GM21447 (cell line): ENCODE measurements at regions not wholly inside any gene's neighbourhood (a gene's known extent, or its start where the extent isn't known, plus 50 kb on each side); places are given as distances from the start of the nearest gene placed in this dataset.
A peak's percentile ranks its signal among the peaks of the same experiment; 100 is the strongest.

Source experiments
- ATAC-seq: cut with Tn5 transposase; IDR thresholded peaks from one replicate; pipeline ENCODE4 v1.9.1; 2021; ENCODE audit not compliant: unreplicated experiment

- ATAC-seq: no peak
These were observed 235.8 kb upstream of the MIR17HG start for GRCh38 chr13:91111476-91112200.

GRCh38 chr13:91112201-91112923, 235.1 kb upstream of the MIR17HG start:
- no peak for ATAC-seq

- ATAC-seq: no peak
These were observed 234.6 kb upstream of the MIR17HG start for GRCh38 chr13:91112924-91113277.

- ATAC-seq: no peak
These were observed 231.7 kb upstream of the MIR17HG start for GRCh38 chr13:91115776-91116175.

DNA sequence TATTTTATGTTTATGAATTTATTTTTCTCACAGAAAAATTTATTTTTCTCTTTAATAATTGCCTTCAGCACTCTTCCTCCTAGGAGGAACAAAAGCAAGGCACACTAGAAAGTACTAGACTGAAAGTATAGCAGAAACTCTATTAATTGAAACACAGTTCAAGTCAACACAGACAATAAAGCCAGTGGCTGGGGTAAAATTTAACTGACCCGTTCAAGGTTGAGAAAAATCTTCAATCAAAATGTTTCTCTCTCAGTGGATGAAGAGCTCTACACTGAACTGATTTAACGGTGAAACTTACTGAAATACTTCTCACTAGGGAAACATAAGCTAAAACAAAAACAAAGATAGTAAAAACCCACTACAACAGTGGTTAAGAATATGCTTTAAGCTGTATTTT, 230.1 kb upstream of the MIR17HG start:
- no peak for ATAC-seq

DNA sequence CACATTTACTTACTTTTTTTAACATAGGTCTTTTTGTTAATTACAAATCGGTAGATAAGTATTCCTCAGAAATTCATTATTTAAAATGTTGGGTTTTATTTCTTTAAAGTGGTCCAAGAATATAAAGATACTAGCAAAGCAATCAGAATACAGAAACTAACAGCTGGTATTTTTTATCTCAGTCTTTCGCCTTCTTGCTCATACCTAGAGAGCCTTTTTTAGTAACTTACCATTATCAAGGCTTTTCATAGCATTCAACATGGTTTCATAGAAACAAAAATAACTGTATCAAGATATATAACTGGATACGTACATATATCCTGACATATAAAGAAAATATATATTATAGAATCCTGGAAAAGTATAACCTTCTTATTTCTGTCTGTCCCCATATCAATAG, 227.8 kb upstream of the MIR17HG start:
- no peak for ATAC-seq

DNA sequence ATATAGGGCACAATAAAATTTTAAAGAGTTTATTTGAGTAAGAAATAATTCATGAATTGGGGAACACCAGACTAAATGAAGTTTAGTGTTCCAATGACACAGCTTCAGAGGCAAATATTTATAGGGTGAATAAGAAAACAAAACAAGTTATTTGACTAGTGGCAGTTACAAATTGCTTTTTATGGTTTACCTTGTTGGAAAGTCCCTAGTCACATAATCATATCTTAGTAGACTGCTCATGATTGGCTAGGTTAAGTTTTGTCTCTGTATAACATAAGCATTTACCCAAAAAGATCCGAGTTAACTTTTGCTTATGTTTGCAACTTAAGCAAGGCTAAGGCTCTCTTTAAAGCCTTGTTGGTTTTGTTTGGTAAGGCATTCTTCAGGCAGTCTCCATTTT, 224.7 kb upstream of the MIR17HG start:
- no peak for ATAC-seq

GRCh38 chr13:91123456-91124127, 223.9 kb upstream of the MIR17HG start:
- ATAC-seq: no peak

GRCh38 chr13:91126806-91127205, 220.7 kb upstream of the MIR17HG start:
- ATAC-seq: no peak

DNA sequence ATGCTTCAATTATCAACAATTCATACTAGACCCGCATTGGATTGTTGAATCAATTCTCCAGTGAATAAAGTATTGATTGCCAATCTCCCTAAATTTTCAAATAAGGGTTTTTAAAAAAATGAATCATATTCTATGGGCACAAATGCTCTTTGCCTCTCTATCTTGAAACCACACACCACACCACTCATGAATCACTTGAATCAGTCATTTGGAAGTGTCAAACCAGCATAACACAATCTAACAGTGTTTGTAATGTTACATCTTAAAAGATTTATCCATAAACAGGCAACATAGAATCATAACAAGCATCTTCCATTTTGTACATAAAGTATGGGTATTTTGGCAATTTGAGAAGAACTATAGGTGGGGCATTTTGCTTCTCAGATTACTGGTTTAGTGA, 219.5 kb upstream of the MIR17HG start:
- ATAC-seq: no peak

GRCh38 chr13:91132381-91132780, 215.1 kb upstream of the MIR17HG start:
- ATAC-seq: no peak

DNA sequence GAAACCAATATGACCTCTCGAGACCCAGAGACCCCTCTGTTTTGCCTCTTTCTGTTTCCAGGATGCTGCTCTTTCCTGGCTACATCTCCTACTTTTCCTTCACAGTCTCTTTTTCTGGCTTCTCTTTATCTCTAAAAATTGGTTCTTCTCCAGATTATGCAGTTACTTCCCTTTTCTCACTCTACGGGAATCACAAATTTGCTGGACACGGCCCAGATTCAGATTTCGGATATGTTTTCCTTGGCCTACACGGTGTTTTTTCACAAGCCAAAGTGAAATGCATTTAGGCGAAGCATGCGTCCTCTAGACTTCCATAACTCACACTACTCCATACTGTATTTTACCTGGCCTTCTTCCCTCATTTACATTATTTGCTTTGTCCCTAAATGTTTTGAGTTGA, 214.7 kb upstream of the MIR17HG start:
- ATAC-seq: no peak

DNA sequence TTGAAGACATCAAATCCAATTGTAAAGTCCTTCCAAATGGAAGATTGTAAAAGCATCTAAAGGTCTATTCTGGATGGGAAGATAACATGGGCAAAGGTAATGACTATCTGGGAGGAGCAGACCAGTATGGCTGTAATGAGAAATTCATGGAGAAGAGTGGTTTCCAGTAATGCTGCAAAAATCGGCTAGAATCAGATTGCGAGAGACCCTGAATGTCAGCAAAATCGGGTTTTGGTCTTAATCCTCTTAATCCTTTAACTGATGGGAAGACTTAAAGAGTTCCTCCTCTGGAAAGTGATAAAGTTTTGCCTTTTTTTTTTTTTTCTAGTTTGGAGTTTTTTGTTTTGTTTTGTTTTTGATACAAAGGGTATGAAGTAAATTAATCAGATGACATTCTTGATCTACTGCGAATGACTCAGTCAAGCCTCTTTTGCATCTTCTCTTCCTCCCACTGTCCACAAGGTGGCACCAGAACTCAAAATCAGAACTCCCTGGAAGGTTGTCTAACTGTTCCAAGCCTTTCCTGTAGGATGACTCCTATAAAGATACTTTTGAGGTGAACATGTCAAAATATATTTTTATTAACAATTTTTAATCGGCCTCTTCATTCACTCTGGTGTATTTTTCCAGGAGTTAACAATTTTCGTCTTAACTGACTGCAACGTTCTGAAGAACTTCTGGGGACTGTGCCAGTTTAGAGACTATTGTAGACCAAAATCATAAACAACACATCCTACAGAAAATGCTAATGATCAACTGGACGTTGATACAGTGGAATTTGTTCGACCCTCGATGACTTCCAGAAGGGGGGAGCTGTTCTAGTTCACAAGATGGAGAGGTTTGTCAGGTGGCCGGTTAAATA, 213.3 kb upstream of the MIR17HG start:
- peak; percentile 81 for ATAC-seq

DNA sequence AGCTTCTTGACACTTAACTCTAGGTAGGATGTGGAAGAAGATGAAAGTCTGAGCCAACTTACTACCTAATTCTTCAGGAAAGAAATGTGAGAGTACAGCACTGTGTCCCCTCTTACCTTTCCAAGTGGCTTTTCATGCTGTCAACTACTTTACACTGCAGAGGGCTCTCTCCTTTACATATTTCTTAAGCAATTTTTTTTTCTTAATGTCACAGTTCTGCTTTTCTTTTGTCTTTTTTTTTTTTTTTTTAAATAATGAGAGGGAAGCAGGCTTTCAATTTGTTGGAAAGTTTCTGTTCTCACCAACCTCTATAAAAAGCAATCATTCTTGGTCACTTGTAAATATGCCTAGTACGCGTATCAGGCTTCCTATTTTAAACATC, 212.7 kb upstream of the MIR17HG start:
- no peak for ATAC-seq

GRCh38 chr13:91135376-91135775, 212.1 kb upstream of the MIR17HG start:
- no peak for ATAC-seq

DNA sequence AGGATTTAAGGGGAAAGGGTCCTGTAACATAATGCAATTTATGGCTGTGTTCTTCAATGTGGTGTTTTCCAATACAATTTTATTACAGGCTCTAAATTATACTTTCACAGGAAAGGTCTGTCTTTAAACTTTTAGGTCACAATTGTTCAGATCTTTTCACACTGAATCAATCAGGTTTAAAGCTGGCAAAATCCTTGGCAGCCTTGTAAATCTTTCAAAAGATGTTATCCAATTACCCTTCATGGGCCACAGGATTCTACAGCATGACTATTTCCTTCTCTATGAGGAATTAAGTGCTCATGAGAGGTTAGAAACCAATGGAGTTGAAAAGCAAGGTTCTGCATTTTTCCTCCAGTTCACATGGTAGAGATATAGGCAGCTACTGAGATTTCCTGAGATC, 211.5 kb upstream of the MIR17HG start:
- ATAC-seq: no peak

DNA sequence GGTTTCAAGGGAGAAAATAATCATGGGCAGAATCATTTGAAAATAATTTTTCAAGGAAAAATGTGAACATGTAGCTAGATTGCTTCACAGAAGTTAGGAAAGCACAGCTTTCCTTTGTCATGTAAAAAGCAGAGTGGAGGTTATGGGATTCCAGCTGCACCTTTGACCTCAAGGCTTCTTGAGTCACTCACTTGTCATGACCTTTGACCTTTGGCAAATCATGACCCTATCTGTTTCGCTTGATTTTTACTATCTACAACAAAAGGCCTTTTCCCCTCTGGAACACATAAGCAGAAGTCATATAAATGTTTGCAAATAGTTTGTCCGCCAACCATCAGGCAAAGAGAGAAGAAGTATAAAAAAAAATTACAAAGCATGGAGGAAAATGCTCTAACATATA, 210.7 kb upstream of the MIR17HG start:
- ATAC-seq: no peak

DNA sequence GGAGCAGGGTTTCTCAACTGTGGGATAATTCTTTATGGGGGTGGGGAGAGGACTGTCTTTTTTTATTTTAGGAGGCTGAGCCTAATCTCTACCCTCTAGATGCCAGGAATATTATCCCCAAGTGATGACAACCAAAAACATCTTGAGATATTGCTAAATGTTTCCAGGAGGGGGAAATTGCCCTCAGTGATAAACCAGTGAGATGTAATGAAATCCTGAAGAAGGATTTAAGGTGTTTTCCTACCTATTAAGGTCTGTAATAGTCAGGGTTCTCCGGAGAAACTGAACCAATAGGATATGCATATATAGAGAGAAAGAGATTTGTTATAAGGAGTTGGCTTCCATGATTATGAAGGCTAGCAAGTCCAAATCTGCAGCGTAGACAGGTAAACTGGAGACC, 208.3 kb upstream of the MIR17HG start:
- no peak for ATAC-seq

- ATAC-seq: no peak
These were observed 205.9 kb upstream of the MIR17HG start for GRCh38 chr13:91141543-91142061.

DNA sequence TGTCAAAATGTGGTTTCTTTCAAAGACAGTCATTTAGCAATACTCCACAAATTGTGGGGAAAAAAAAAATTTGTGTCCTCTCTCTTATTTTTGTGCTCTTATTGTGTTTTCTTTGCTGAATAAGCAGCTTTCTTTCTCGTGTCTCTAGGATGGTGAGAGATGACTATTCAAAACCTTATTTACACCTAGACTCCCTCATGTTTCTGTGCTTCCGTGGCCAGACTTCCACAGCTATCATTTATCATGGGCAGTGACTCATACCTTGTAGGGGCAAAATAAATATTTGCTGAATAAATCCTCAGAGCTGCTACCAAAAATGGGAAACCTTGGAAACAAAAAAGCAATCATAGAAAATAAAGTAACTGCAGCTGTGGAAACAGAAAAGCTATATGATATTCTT, 204.9 kb upstream of the MIR17HG start:
- ATAC-seq: no peak

DNA sequence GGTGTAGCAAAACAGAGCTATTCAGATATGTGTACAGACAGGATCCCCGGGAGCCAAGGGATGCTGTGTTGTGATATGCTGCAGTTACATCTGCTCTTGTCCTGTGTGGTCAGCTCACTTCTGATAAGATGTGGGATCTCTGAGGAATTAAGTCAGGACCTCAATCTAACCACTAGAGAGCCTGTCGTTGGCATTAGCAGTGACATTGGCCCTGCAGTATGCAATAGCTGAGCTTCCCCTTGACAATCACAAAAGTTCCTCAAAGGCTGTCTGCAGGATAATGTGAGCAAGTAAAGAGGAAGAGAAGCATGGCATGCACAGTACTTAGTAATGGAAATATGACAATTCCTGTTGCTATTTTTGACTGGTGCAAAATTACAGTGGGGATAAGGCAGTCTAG, 203.4 kb upstream of the MIR17HG start:
- ATAC-seq: no peak
